ENCODE measurements at regions not wholly inside any gene's neighbourhood (a gene's known extent, or its start where the extent isn't known, plus 50 kb on each side); places are given as distances from the start of the nearest gene placed in this dataset.

DNA sequence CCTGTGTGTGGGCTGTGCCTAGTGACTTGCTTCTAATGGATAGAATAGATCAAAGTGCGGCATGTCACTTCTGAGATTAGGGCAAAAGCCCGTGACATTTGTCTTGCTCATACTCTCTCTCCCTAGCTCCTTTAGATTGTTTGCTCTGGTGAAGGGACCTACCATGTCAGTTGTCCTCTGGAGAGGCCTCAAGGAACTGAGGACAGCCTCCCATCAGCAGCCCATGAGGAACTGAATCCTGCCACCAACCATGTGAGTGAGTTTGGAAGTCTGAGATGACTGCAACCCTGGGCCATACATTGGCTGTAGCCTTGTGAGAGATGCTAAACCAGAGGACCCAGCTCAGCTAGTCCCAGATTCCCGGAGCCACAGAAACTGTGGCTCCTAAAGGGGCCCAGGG lies 101.6 kb upstream of the ESRRB start:
- no peak overlapping the region for H2AFZ ChIP-seq (ENCODE audit: insufficient read depth, low read length, poor library complexity)
- no peak overlapping the region for H3K23ac ChIP-seq (ENCODE audit: low read length)
- H2BK12ac ChIP-seq (ENCODE audit: low read length) = no peak overlapping the region
- DNase-seq = no peak
- H3K4me3 ChIP-seq (ENCODE audit: low read depth, low read length) = no peak overlapping the region
- no peak overlapping the region for H4K91ac ChIP-seq (ENCODE audit: low read depth, low read length)
- H3K14ac ChIP-seq (ENCODE audit: low read length) = no peak overlapping the region
- H2BK120ac ChIP-seq (ENCODE audit: insufficient read depth, low read length, poor library complexity) = no peak overlapping the region
- no peaks in the 10 kb centered on the region for H3K27me3 ChIP-seq (ENCODE audit: insufficient read depth, low read length)
- no peak overlapping the region for H3K4me2 ChIP-seq (ENCODE audit: low read length)
- no peaks in the 10 kb centered on the region for H3K79me1 ChIP-seq (ENCODE audit: low read length)
- H4K12ac ChIP-seq (ENCODE audit: low read depth, low read length) = no peak overlapping the region
- no peak overlapping the region for H3K9ac ChIP-seq (ENCODE audit: low read length)
- no peak overlapping the region for H4K8ac ChIP-seq (ENCODE audit: low read depth, low read length)
- H3K36me3 ChIP-seq (ENCODE audit: control insufficient read depth in 1 of 2, insufficient read depth in 2 of 2, low read length in 2 of 2) = no peaks in the 10 kb centered on the region
- H3K4me1 ChIP-seq (ENCODE audit: control insufficient read depth in 1 of 2, insufficient read depth in 2 of 2, low read length in 2 of 2) = no peaks in the 10 kb centered on the region
- H2AK5ac ChIP-seq (ENCODE audit: low read length) = no peak overlapping the region
- H3K18ac ChIP-seq (ENCODE audit: low read length) = no peak overlapping the region
- no peaks in the 10 kb centered on the region for H3K79me2 ChIP-seq (ENCODE audit: control insufficient read depth, insufficient read depth, low read length, poor library complexity)
- no peak overlapping the region for H3K27ac ChIP-seq (ENCODE audit: low read depth, low read length)
- no peak overlapping the region for H3K4ac ChIP-seq (ENCODE audit: low read depth, low read length)
- H2BK5ac ChIP-seq (ENCODE audit: low read depth, low read length, poor library complexity) = no peak overlapping the region
- H3K9me3 ChIP-seq (ENCODE audit: insufficient read depth, low read depth, low read length) = no peaks in the 10 kb centered on the region
- WGBS (ENCODE audit: extremely low coverage, insufficient coverage, insufficient read length) = no CpG with 5 or more reads among the region's 3 CpGs

DNA sequence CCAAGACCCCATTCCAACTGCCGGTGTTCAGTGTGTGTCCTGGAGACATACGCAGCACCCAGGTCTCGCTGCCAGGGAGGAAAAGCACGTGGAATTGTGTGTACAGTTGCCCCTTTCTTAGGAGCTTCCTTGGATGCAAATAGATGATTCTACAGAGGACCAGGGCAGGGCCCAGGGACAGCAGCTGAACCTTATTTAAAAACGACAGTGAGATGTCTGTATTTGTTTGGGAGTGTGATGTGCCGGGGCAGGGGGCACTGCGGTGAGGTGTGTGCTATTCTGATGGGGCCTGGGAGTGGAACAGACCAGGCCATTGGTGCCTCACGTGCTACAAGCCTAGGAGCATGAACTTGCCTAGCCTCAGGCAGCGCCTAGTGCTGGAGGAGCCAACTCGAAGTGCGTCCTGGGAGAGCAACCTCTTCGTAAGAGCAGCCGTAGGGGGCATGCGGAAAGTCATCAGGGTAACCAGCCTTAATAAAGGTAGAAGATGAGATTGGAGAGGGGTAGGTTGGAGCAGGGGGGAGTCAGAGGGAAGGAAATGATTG lies 98.3 kb upstream of the ESRRB start:
- no peak overlapping the region for H4K8ac ChIP-seq (ENCODE audit: low read depth, low read length)
- H3K79me1 ChIP-seq (ENCODE audit: low read length) = no peaks in the 10 kb centered on the region
- no CpG with 5 or more reads among the region's 14 CpGs for WGBS (ENCODE audit: extremely low coverage, insufficient coverage, insufficient read length)
- no peak overlapping the region for H2BK5ac ChIP-seq (ENCODE audit: low read depth, low read length, poor library complexity)
- H3K23ac ChIP-seq (ENCODE audit: low read length) = peak overlapping the region; percentile 49
- H3K4me1 ChIP-seq (ENCODE audit: control insufficient read depth in 1 of 2, insufficient read depth in 2 of 2, low read length in 2 of 2) = no peaks in the 10 kb centered on the region
- no peak overlapping the region for H2AFZ ChIP-seq (ENCODE audit: insufficient read depth, low read length, poor library complexity)
- no peak overlapping the region for H4K12ac ChIP-seq (ENCODE audit: low read depth, low read length)
- H3K18ac ChIP-seq (ENCODE audit: low read length) = no peak overlapping the region
- H3K4me2 ChIP-seq (ENCODE audit: low read length) = no peak overlapping the region
- H2BK120ac ChIP-seq (ENCODE audit: insufficient read depth, low read length, poor library complexity) = no peak overlapping the region
- no peak overlapping the region for H2AK5ac ChIP-seq (ENCODE audit: low read length)
- H3K14ac ChIP-seq (ENCODE audit: low read length) = no peak overlapping the region
- peaks cover 2% of the 10 kb centered on the region for H3K9me3 ChIP-seq (ENCODE audit: insufficient read depth, low read depth, low read length)
- H3K27ac ChIP-seq (ENCODE audit: low read depth, low read length) = no peak overlapping the region
- H4K91ac ChIP-seq (ENCODE audit: low read depth, low read length) = no peak overlapping the region
- no peaks in the 10 kb centered on the region for H3K27me3 ChIP-seq (ENCODE audit: insufficient read depth, low read length)
- no peak overlapping the region for H2BK12ac ChIP-seq (ENCODE audit: low read length)
- no peak overlapping the region for H3K9ac ChIP-seq (ENCODE audit: low read length)
- H3K4ac ChIP-seq (ENCODE audit: low read depth, low read length) = no peak overlapping the region
- no peak overlapping the region for H3K4me3 ChIP-seq (ENCODE audit: low read depth, low read length)
- no peaks in the 10 kb centered on the region for H3K79me2 ChIP-seq (ENCODE audit: control insufficient read depth, insufficient read depth, low read length, poor library complexity)
- DNase-seq = no peak
- H3K36me3 ChIP-seq (ENCODE audit: control insufficient read depth in 1 of 2, insufficient read depth in 2 of 2, low read length in 2 of 2) = no peaks in the 10 kb centered on the region

DNA sequence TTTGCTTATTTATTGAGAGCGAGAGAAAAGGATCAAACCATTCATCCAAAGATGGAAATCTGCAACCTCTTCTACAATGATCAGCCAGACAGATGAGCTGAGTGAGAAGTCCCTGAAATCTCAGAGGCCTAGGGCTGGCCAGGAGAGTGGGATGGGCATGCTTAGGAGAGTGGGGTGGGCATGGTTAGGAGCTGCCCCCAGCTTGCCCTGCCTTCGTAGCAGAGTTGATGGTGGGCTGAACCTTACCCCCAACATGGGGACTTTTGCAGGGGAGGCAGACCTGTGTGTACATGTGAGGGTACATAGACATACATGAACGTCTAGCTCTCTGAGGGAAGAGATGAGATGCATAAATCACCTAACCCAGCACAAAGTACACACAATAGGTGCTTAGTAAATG lies 95.7 kb upstream of the ESRRB start:
- Histone ChIP-seq H2BK120ac (ENCODE audit: insufficient read depth, low read length, poor library complexity) (no peak overlapping the region), H3K79me2 (ENCODE audit: control insufficient read depth, insufficient read depth, low read length, poor library complexity) (no peaks in the 10 kb centered on the region), H3K4me1 (ENCODE audit: control insufficient read depth in 1 of 2, insufficient read depth in 2 of 2, low read length in 2 of 2) (no peaks in the 10 kb centered on the region), H3K36me3 (ENCODE audit: control insufficient read depth in 1 of 2, insufficient read depth in 2 of 2, low read length in 2 of 2) (no peaks in the 10 kb centered on the region), H3K23ac (ENCODE audit: low read length) (no peak overlapping the region), H4K12ac (ENCODE audit: low read depth, low read length) (no peak overlapping the region), H4K8ac (ENCODE audit: low read depth, low read length) (no peak overlapping the region), H3K27ac (ENCODE audit: low read depth, low read length) (no peak overlapping the region), H3K4me3 (ENCODE audit: low read depth, low read length) (no peak overlapping the region), H2BK12ac (ENCODE audit: low read length) (no peak overlapping the region), H2BK5ac (ENCODE audit: low read depth, low read length, poor library complexity) (no peak overlapping the region), H2AK5ac (ENCODE audit: low read length) (no peak overlapping the region), H3K9ac (ENCODE audit: low read length) (no peak overlapping the region), H3K79me1 (ENCODE audit: low read length) (no peaks in the 10 kb centered on the region), H3K9me3 (ENCODE audit: insufficient read depth, low read depth, low read length) (peaks cover 2% of the 10 kb centered on the region), H3K4me2 (ENCODE audit: low read length) (no peak overlapping the region), H3K4ac (ENCODE audit: low read depth, low read length) (no peak overlapping the region), H3K18ac (ENCODE audit: low read length) (no peak overlapping the region), H2AFZ (ENCODE audit: insufficient read depth, low read length, poor library complexity) (no peak overlapping the region), H3K27me3 (ENCODE audit: insufficient read depth, low read length) (no peaks in the 10 kb centered on the region), H3K14ac (ENCODE audit: low read length) (no peak overlapping the region), H4K91ac (ENCODE audit: low read depth, low read length) (no peak overlapping the region)
- WGBS (ENCODE audit: extremely low coverage, insufficient coverage, insufficient read length) = no CpG with 5 or more reads among the region's 3 CpGs
- no peak for DNase-seq

DNA sequence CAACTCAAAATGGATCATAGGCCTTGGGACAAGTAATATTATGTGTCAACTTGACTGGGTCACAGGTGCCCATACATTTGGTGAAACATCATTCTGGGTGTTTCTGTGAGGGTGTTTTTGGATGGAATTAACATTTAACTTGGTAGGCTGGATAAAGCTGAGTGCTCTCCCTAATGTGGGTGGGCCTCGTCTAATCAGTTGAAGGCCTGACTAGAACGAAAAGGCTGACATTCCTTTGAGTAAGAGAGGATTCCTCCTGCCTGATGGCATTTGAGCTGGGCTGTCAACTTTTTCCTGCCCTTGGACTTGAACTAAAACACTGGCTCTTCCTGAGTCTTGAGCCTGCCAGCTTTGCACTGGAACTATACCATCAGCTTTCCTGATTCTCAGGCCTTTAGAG lies 93.4 kb upstream of the ESRRB start:
- Histone ChIP-seq H2BK12ac (ENCODE audit: low read length) (no peak overlapping the region), H3K9me3 (ENCODE audit: insufficient read depth, low read depth, low read length) (peaks cover 2% of the 10 kb centered on the region), H2BK5ac (ENCODE audit: low read depth, low read length, poor library complexity) (no peak overlapping the region), H3K14ac (ENCODE audit: low read length) (no peak overlapping the region), H3K27me3 (ENCODE audit: insufficient read depth, low read length) (no peaks in the 10 kb centered on the region), H3K4me3 (ENCODE audit: low read depth, low read length) (no peak overlapping the region), H4K91ac (ENCODE audit: low read depth, low read length) (no peak overlapping the region), H3K27ac (ENCODE audit: low read depth, low read length) (no peak overlapping the region), H3K4me1 (ENCODE audit: control insufficient read depth in 1 of 2, insufficient read depth in 2 of 2, low read length in 2 of 2) (no peaks in the 10 kb centered on the region), H3K36me3 (ENCODE audit: control insufficient read depth in 1 of 2, insufficient read depth in 2 of 2, low read length in 2 of 2) (no peaks in the 10 kb centered on the region), H3K79me2 (ENCODE audit: control insufficient read depth, insufficient read depth, low read length, poor library complexity) (no peaks in the 10 kb centered on the region), H3K79me1 (ENCODE audit: low read length) (no peaks in the 10 kb centered on the region), H3K4me2 (ENCODE audit: low read length) (no peak overlapping the region), H3K23ac (ENCODE audit: low read length) (no peak overlapping the region), H2AK5ac (ENCODE audit: low read length) (no peak overlapping the region), H3K9ac (ENCODE audit: low read length) (no peak overlapping the region), H2AFZ (ENCODE audit: insufficient read depth, low read length, poor library complexity) (no peak overlapping the region), H4K8ac (ENCODE audit: low read depth, low read length) (no peak overlapping the region), H4K12ac (ENCODE audit: low read depth, low read length) (no peak overlapping the region), H2BK120ac (ENCODE audit: insufficient read depth, low read length, poor library complexity) (no peak overlapping the region), H3K18ac (ENCODE audit: low read length) (no peak overlapping the region), H3K4ac (ENCODE audit: low read depth, low read length) (no peak overlapping the region)
- no CpG with 5 or more reads among the region's 2 CpGs for WGBS (ENCODE audit: extremely low coverage, insufficient coverage, insufficient read length)
- peak in 1 of 2 donors; percentile 43 for DNase-seq

Measured in trophoblast cell (in vitro differentiated cells and primary cell).